ENCODE measurements at regions not wholly inside any gene's neighbourhood (a gene's known extent, or its start where the extent isn't known, plus 50 kb on each side); places are given as distances from the start of the nearest gene placed in this dataset.

GRCh38 chr12:24752763-24753462 lies 196.0 kb downstream of the BCAT1 start:
- no peak for TF ChIP-seq EZH2phosphoT487 (conservative IDR thresholded peaks at IDR 0.05; ENCODE audit: low read length)
- TF ChIP-seq, protein P1, sequence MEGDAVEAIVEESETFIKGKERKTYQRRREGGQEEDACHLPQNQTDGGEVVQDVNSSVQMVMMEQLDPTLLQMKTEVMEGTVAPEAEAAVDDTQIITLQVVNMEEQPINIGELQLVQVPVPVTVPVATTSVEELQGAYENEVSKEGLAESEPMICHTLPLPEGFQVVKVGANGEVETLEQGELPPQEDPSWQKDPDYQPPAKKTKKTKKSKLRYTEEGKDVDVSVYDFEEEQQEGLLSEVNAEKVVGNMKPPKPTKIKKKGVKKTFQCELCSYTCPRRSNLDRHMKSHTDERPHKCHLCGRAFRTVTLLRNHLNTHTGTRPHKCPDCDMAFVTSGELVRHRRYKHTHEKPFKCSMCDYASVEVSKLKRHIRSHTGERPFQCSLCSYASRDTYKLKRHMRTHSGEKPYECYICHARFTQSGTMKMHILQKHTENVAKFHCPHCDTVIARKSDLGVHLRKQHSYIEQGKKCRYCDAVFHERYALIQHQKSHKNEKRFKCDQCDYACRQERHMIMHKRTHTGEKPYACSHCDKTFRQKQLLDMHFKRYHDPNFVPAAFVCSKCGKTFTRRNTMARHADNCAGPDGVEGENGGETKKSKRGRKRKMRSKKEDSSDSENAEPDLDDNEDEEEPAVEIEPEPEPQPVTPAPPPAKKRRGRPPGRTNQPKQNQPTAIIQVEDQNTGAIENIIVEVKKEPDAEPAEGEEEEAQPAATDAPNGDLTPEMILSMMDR (IDR thresholded peaks at IDR 0.05; ENCODE audit: insufficient read depth, low read length, poor library complexity, severe bottlenecking), result no peak
